AG10803 (cell line): ENCODE measurements at regions not wholly inside any gene's neighbourhood (a gene's known extent, or its start where the extent isn't known, plus 50 kb on each side); places are given as distances from the start of the nearest gene placed in this dataset.

Experiments
- DNase-seq: peaks from one replicate; pipeline ENCODE4 v3.0.0; 2010; ENCODE audit warnings: low read depth
- H3K4me3 ChIP-seq: 2 replicates; pipeline ENCODE4 v1.5.1; 2011; ENCODE audit warnings: mild to moderate bottlenecking, low read length, control low read depth
- TF ChIP-seq, protein P1 (sequence below): conservative IDR thresholded peaks from 2 replicates; pipeline ENCODE4 v1.5.1; 2011; ENCODE audit warnings: mild to moderate bottlenecking, low read length, control low read depth, inconsistent platforms

DNA sequence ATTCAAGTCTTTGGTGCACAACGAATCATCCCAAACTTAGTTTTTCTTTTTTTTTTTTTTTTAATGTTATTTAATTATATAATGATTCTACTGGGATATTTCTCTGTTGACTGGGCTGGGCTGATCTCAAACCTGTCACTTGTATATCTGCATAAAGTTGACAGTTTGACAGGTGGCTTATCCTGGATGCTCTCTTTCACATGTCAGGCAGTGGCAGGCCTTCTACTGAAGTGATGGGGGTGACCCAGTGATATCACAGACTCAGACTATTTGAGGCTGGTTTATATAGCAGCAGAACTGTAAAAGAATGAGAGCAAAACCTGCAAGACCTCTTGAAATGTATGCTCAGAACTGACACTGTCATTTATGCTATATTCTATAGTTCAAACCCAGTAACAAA, 1813.5 kb upstream of the CDH6 start:
- no peak for DNase-seq
- H3K4me3 ChIP-seq = no peak overlapping the region
- TF ChIP-seq, protein P1, sequence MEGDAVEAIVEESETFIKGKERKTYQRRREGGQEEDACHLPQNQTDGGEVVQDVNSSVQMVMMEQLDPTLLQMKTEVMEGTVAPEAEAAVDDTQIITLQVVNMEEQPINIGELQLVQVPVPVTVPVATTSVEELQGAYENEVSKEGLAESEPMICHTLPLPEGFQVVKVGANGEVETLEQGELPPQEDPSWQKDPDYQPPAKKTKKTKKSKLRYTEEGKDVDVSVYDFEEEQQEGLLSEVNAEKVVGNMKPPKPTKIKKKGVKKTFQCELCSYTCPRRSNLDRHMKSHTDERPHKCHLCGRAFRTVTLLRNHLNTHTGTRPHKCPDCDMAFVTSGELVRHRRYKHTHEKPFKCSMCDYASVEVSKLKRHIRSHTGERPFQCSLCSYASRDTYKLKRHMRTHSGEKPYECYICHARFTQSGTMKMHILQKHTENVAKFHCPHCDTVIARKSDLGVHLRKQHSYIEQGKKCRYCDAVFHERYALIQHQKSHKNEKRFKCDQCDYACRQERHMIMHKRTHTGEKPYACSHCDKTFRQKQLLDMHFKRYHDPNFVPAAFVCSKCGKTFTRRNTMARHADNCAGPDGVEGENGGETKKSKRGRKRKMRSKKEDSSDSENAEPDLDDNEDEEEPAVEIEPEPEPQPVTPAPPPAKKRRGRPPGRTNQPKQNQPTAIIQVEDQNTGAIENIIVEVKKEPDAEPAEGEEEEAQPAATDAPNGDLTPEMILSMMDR = no peak

DNA sequence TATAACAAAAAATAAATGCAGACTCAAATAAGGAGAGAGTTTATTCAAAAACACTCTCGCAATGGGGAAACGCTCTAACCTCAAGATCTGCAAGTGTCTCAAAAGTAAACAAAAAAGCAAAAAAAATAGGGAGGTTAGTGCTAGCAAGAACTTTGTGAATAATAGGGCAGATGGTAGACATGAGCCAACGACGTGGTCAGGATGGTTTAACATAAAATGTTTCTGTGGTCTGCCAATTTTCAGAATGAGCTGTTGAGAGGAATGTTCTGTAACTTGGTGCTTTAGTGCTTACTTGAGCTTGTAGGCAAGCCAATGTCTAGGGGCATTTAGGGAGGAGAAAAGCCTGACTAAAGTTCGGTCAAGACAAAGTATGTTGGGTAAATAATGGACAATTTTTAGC, 1813.9 kb upstream of the CDH6 start:
- no peak for DNase-seq
- no peak overlapping the region for H3K4me3 ChIP-seq
- TF ChIP-seq, protein P1 = no peak

DNA sequence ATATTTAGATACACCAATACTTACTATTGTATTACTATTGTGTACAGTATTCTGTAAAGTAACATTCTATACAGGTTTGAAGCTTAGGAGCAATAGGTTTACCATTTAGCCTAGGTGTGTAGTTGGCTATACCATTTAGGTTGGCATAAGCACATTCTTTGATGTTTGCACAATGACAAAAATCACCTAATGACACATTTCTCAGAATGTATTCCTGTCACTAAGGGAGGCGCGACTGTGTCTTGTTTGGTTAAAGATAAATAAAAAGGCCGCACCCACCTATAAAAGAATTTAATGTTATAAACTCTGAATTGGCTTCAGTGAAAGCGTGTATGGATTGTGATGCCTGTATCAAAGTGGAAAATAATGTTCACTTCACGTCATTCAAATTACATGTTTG, 1815.4 kb upstream of the CDH6 start:
- no peak overlapping the region for H3K4me3 ChIP-seq
- TF ChIP-seq, protein P1 = no peak
- DNase-seq = no peak

DNA sequence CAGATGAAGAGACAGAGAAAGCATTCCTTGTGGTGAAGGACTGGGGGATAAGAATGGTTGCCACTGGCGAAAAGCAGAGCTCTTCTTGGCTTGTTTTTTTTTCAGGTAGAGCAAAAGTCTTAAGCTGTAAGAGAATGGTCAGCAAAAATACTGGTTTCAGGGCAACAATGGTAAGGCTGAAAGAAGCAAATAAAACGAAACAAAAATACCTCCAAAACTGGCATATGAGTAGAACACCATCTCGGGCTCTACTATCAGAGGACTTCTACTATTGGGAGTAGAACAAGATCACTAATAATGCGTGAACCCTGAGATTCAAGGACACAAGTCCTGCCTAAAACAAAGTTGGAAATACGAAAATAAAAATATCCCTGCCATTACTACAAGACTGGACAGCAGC, 1823.2 kb upstream of the CDH6 start:
- no peak for DNase-seq
- TF ChIP-seq, protein P1 = no peak
- H3K4me3 ChIP-seq = no peak overlapping the region

DNA sequence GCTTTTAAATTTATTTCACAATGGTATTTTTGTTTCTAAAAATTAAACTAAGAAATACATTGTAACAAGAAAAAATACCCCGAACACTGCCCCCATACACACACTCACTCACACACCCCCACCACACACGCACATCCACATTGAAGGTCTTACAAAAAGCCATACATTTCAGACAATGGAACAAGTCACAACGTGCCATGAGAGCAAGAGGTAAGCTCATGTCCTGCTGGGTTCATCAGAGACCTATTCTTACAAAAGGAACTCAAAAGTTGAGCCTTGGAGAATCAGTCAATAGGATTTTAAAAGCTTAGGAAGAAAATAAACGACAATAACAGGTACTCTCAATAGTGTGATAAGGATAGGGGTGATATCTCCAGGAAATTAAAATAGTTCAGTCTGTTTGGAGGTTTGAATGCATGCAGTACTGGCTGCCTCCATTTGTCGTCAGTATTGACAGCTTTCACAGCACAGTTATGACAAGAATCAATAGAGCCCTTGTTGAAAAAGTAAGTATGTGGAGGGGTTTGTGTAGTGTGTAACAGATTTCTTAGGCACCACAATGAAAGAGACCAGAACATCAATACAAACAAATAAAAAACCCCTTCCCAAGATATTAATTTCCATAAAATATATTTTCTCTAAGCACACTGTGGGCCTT, 1826.2 kb upstream of the CDH6 start:
- DNase-seq = no peak
- TF ChIP-seq, protein P1 = no peak
- no peak overlapping the region for H3K4me3 ChIP-seq

DNA sequence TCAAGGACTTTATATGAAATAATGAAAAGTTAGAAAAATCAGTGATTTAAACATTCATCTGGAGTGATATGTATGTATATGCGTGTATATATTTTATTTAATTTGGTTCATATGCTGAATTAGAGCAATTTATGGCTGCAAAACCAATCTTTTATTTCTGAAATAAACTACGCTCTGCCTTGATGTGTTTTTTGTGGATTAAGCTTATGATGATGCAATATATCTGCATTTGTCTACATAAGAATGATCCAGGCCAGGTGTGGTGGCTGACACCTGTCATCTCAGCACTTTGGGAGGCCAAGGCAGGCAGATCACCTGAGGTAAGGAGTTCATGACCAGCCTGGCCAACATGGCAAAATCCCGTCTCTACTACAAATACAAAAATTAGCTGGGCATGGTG, 1842.3 kb upstream of the CDH6 start:
- no peak for DNase-seq
- TF ChIP-seq, protein P1 = no peak
- H3K4me3 ChIP-seq = no peak overlapping the region

DNA sequence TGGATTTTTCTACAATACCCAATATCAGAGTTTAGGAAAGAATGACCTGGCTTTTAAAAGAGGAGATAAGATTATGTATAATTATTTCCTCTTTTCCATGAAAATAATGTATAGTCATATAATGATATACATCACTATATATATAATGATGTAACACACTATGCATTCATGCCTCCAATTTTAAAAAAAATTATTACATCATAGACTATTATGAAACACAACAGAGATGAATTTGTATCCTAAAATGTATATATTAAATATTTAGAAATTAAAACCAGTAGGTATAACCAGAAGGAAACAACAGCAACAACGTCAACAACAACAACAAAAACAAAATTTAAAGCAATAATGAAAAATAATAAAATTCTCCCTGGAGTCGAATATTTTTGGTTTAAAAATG, 1856.5 kb upstream of the CDH6 start:
- no peak overlapping the region for H3K4me3 ChIP-seq
- no peak for DNase-seq
- TF ChIP-seq, protein P1 = no peak
